SK-N-SH (cell line): ENCODE measurements at regions not wholly inside any gene's neighbourhood (a gene's known extent, or its start where the extent isn't known, plus 50 kb on each side); places are given as distances from the start of the nearest gene placed in this dataset.

ENCODE experiments used
- CTCF ChIA-PET: fragments of 300-600, 350-600 bp; formaldehyde crosslinking; extraction: SDS; loops from one replicate; lab custom pipeline; 2021; lab: Yijun Ruan, JAX
- POLR2A ChIA-PET: fragments of 350-600 bp; sonication (Branson Sonifier 250); formaldehyde crosslinking; extraction: SDS; loops from one replicate; lab custom pipeline; 2020; ENCODE audit warnings: antibody characterized with exemption, inconsistent platforms; lab: Yijun Ruan, JAX
- DNase-seq: peaks from one replicate; pipeline ENCODE4 v3.0.0; 2012
- H2AFZ ChIP-seq: fragments of 200-600 bp; sonication (generic); 2 replicates; pipeline ENCODE4 v1.8.1; 2016; ENCODE audit warnings: antibody characterized with exemption, mild to moderate bottlenecking, low read depth
- H3F3A ChIP-seq: fragments of 200-600 bp; sonication (generic); replicated peaks from 2 replicates; pipeline ENCODE3; 2016; ENCODE audit warnings: antibody characterized with exemption, mild to moderate bottlenecking; ENCODE audit not compliant: insufficient read depth
- H3K27ac ChIP-seq, 2 experiments: fragments of 200-500 bp in 1 of 2; fragments of 200-600 bp in 1 of 2; sonication (Bioruptor generic) in 1 of 2; sonication (generic), shearing (Covaris generic) in 1 of 2; 2 replicates each; pipeline versions ENCODE4 v1.5.1 to v1.6.1; 2014 to 2016; ENCODE audit warnings: low read depth in 2 of 2, inconsistent platforms in 1 of 2, low read length in 1 of 2, mild to moderate bottlenecking in 1 of 2, mixed read lengths in 1 of 2
- H3K27me3 ChIP-seq: fragments of 200-600 bp; sonication (generic), shearing (Covaris generic); 2 replicates; pipeline ENCODE4 v1.6.1; 2016; ENCODE audit warnings: mixed run types; ENCODE audit not compliant: insufficient read depth
- H3K36me3 ChIP-seq, 2 experiments: fragments of 200-500 bp in 1 of 2; fragments of 200-600 bp in 1 of 2; sonication (Bioruptor generic) in 1 of 2; sonication (generic) in 1 of 2; replicated peaks in 1 of 2; 2 replicates each; pipeline versions ENCODE3 to v1.5.1; 2014 to 2016; ENCODE audit warnings: low read length in 1 of 2, mild to moderate bottlenecking in 1 of 2; ENCODE audit not compliant: insufficient read depth in 2 of 2, control insufficient read depth in 1 of 2
- H3K4me1 ChIP-seq, 2 experiments: fragments of 200-500 bp in 1 of 2; fragments of 200-600 bp in 1 of 2; sonication (Bioruptor generic) in 1 of 2; sonication (generic), shearing (Covaris generic) in 1 of 2; 2 replicates each; pipeline versions ENCODE4 v1.5.1 to v1.6.1; 2014 to 2016; ENCODE audit warnings: low read depth in 1 of 2, low read length in 1 of 2, mixed run types in 1 of 2; ENCODE audit not compliant: insufficient read depth in 2 of 2, control insufficient read depth in 1 of 2
- H3K4me2 ChIP-seq: fragments of 200-600 bp; sonication (generic), shearing (Covaris generic); 2 replicates; pipeline ENCODE4 v1.6.1; 2017; ENCODE audit warnings: mixed run types
- H3K4me3 ChIP-seq, 2 experiments: fragments of 200-500 bp in 1 of 2; fragments of 200-600 bp in 1 of 2; sonication (Bioruptor generic) in 1 of 2; sonication (generic), shearing (Covaris generic) in 1 of 2; 2 replicates each; pipeline versions ENCODE4 v1.5.1 to v1.8.1; 2014 to 2016; ENCODE audit warnings: low read depth in 2 of 2, inconsistent platforms in 1 of 2, low read length in 1 of 2, mild to moderate bottlenecking in 1 of 2, mixed read lengths in 1 of 2, moderate library complexity in 1 of 2
- H3K79me2 ChIP-seq: fragments of 200-600 bp; sonication (generic); 2 replicates; pipeline ENCODE4 v1.8.1; 2017; ENCODE audit warnings: mild to moderate bottlenecking; ENCODE audit not compliant: insufficient read depth
- H3K9ac ChIP-seq: fragments of 200-600 bp; sonication (generic); 2 replicates; pipeline ENCODE4 v1.6.1; 2017; ENCODE audit warnings: mixed run types
- H3K9me2 ChIP-seq: fragments of 200-600 bp; sonication (generic); 2 replicates; pipeline ENCODE4 v1.6.1; 2017; ENCODE audit warnings: mixed run types
- H3K9me3 ChIP-seq: fragments of 200-600 bp; sonication (generic); 2 replicates; pipeline ENCODE4 v1.6.1; 2017; ENCODE audit warnings: mixed run types, mild to moderate bottlenecking, moderate library complexity
- H4K20me1 ChIP-seq: fragments of 200-600 bp; sonication (generic); 2 replicates; pipeline ENCODE4 v1.6.1; 2017; ENCODE audit warnings: mild to moderate bottlenecking, mixed run types; ENCODE audit not compliant: insufficient read depth
- CHD2 ChIP-seq: fragments of 150-350 bp; IDR thresholded peaks from 2 replicates; pipeline ENCODE4 v1.6.1; 2018; ENCODE audit warnings: low read length; ENCODE audit not compliant: partially characterized antibody
- FOSL2 ChIP-seq: IDR thresholded peaks from 2 replicates; pipeline ENCODE4 v1.4.0; 2012; ENCODE audit warnings: low read depth, mild to moderate bottlenecking, moderate library complexity, borderline replicate concordance
- GATA2 ChIP-seq: sonication (generic); formaldehyde crosslinking; IDR thresholded peaks from 2 replicates; pipeline ENCODE4 v1.5.0; 2020; ENCODE audit warnings: mild to moderate bottlenecking, missing genetic modification reagents
- JUND ChIP-seq: IDR thresholded peaks from 2 replicates; pipeline ENCODE4 v1.4.0; 2012
- MAX ChIP-seq: IDR thresholded peaks from 2 replicates; pipeline ENCODE4 v1.4.0; 2012; ENCODE audit warnings: low read depth
- MXI1 ChIP-seq: IDR thresholded peaks from 2 replicates; pipeline ENCODE4 v1.6.1; 2012; ENCODE audit warnings: mild to moderate bottlenecking, low read depth, low read length, improper control_type of control experiment
- NFIC ChIP-seq: IDR thresholded peaks from 2 replicates; pipeline ENCODE4 v1.4.0; 2012; ENCODE audit warnings: borderline replicate concordance
- NRF1 ChIP-seq: IDR thresholded peaks from 2 replicates; pipeline ENCODE4 v1.6.1; 2012; ENCODE audit warnings: low read depth, mild to moderate bottlenecking, low read length
- POLR2AphosphoS5 ChIP-seq: IDR thresholded peaks from 2 replicates; pipeline ENCODE4 v1.6.1; 2012; ENCODE audit warnings: low read depth, low read length
- REST ChIP-seq: IDR thresholded peaks from 2 replicates; pipeline ENCODE4 v1.6.1; 2012; ENCODE audit warnings: mild to moderate bottlenecking, low read depth, low read length, moderate library complexity
- RXRA ChIP-seq: IDR thresholded peaks from 2 replicates; pipeline ENCODE4 v1.4.0; 2012; ENCODE audit warnings: low read depth, mild to moderate bottlenecking, borderline replicate concordance
- SMC3 ChIP-seq: IDR thresholded peaks from 2 replicates; pipeline ENCODE4 v1.6.1; 2012; ENCODE audit warnings: low read depth, low read length, improper control_type of control experiment
- TCF12 ChIP-seq: IDR thresholded peaks from 2 replicates; pipeline ENCODE4 v1.4.0; 2012
- USF2 ChIP-seq: fragments of 150-350 bp; IDR thresholded peaks from 2 replicates; pipeline ENCODE4 v1.6.1; 2017; ENCODE audit warnings: antibody characterized with exemption, low read length, low read depth, borderline replicate concordance
- ZBTB33 ChIP-seq: IDR thresholded peaks from 2 replicates; pipeline ENCODE4 v1.4.0; 2012; ENCODE audit warnings: low read depth, borderline replicate concordance
- WGBS: methylation state at CpG from one replicate; pipeline ENCODE4 v1.1.6; 2017; ENCODE audit warnings: low lambda C conversion rate; 5-methylcytosine and 5-hydroxymethylcytosine counted together

- Histone ChIP-seq H3K4me1 (no peaks in the 10 kb centered on the region), H3K4me3 (no peak overlapping the region; a peak in 1 of 4 replicates), H3K4me2 (no peak overlapping the region), H3K36me3 (no peaks in the 10 kb centered on the region), H3K9ac (no peak overlapping the region), H3K9me2 (no peaks in the 10 kb centered on the region), H3K9me3 (peaks cover 5% of the 10 kb centered on the region; the same call in 1 of the 2 replicates), H2AFZ (no peak overlapping the region), H3K27ac (no peak overlapping the region), H3F3A (no peaks in the 10 kb centered on the region), H4K20me1 (no peaks in the 10 kb centered on the region), H3K79me2 (no peaks in the 10 kb centered on the region), H3K27me3 (no peaks in the 10 kb centered on the region)
- ChIA-PET CTCF (no interaction called here), POLR2A (no interaction called here)
- WGBS: 20% methylated on average over 2 of the region's 2 CpGs
- TF ChIP-seq MXI1 (no peak), TCF12 (no peak), ZBTB33 (no peak), POLR2AphosphoS5 (no peak), SMC3 (no peak), GATA2 (no peak), FOSL2 (no peak), REST (no peak), JUND (no peak), USF2 (no peak), MAX (no peak), NRF1 (no peak), RXRA (no peak), CHD2 (no peak), NFIC (no peak)
- DNase-seq: no peak
Observed at GRCh38 chr20:12433724-12434123, 516.0 kb downstream of the BTBD3 start.
